A549 (cell line): ENCODE measurements at regions not wholly inside any gene's neighbourhood (a gene's known extent, or its start where the extent isn't known, plus 50 kb on each side); places are given as distances from the start of the nearest gene placed in this dataset.

Experiments
- CEBPB ChIP-seq, 2 experiments: fragments of >200 bp in 1 of 2; sonication (Bioruptor Twin) in 1 of 2; formaldehyde crosslinking in 1 of 2; IDR thresholded peaks; 2 replicates each; pipeline ENCODE4 v1.6.1; 2012 to 2016
- CHD2 ChIP-seq: fragments of 150-350 bp; IDR thresholded peaks from 2 replicates; pipeline ENCODE4 v1.6.1; 2014; ENCODE audit warnings: low read length; ENCODE audit not compliant: partially characterized antibody
- ESRRA ChIP-seq: fragments of 150-350 bp; IDR thresholded peaks from 2 replicates; pipeline ENCODE4 v1.6.1; 2014; ENCODE audit warnings: mild to moderate bottlenecking, low read length, borderline replicate concordance
- PHF8 ChIP-seq: fragments of 200-600 bp; sonication (generic); IDR thresholded peaks from 2 replicates; pipeline ENCODE4 v1.6.1; 2016; ENCODE audit warnings: low read depth, mild to moderate bottlenecking, antibody characterized with exemption, moderate library complexity, borderline replicate concordance
- POLR2A ChIP-seq: IDR thresholded peaks from 2 replicates; pipeline ENCODE4 v1.6.1; 2012; ENCODE audit warnings: mild to moderate bottlenecking, low read length
- RNF2 ChIP-seq: fragments of 200-600 bp; sonication (generic); IDR thresholded peaks from 2 replicates; pipeline ENCODE4 v1.6.1; 2016; ENCODE audit warnings: low read depth, mild to moderate bottlenecking, antibody characterized with exemption, moderate library complexity, borderline replicate concordance
- TF ChIP-seq, protein P1 (sequence below): fragments of >200 bp; sonication (Bioruptor Twin); formaldehyde crosslinking; IDR thresholded peaks from 3 replicates; pipeline ENCODE4 v1.5.1; 2016

DNA sequence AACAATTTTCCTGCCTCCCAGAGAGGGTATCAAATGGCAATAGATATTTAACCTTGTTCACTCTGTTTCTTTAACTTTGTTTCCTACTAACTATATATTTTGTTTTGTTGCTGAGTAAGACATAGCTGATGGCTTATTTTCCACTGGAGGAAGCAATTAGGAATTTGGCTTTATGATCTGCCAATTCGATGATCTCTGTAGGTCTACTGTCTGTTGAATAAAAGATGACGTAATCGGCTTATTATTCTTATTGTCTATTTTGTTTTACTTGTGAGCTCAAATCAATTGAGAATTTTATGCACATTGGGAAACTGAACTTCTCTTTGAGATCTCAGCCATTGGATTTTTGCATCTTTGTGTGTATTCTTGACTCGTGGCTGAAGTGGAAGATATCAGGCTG is 862.6 kb downstream of the EFNB2 start:
- TF ChIP-seq ESRRA (no peak), CEBPB (IDR thresholded peaks at IDR 0.05) (no peak), PHF8 (no peak), POLR2A (no peak), RNF2 (no peak), CHD2 (no peak)
- TF ChIP-seq, protein P1, sequence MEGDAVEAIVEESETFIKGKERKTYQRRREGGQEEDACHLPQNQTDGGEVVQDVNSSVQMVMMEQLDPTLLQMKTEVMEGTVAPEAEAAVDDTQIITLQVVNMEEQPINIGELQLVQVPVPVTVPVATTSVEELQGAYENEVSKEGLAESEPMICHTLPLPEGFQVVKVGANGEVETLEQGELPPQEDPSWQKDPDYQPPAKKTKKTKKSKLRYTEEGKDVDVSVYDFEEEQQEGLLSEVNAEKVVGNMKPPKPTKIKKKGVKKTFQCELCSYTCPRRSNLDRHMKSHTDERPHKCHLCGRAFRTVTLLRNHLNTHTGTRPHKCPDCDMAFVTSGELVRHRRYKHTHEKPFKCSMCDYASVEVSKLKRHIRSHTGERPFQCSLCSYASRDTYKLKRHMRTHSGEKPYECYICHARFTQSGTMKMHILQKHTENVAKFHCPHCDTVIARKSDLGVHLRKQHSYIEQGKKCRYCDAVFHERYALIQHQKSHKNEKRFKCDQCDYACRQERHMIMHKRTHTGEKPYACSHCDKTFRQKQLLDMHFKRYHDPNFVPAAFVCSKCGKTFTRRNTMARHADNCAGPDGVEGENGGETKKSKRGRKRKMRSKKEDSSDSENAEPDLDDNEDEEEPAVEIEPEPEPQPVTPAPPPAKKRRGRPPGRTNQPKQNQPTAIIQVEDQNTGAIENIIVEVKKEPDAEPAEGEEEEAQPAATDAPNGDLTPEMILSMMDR = no peak
